22Rv1 (cell line): ENCODE measurements at regions not wholly inside any gene's neighbourhood (a gene's known extent, or its start where the extent isn't known, plus 50 kb on each side); places are given as distances from the start of the nearest gene placed in this dataset.

Source experiments
- CTCF ChIP-seq: fragments of 450-650 bp; IDR thresholded peaks from 2 replicates; pipeline ENCODE4 v1.5.1; 2017; ENCODE audit warnings: mild to moderate bottlenecking
- ZFX ChIP-seq: fragments of 450-650 bp; IDR thresholded peaks from 2 replicates; pipeline ENCODE4 v1.6.1; 2017; ENCODE audit warnings: antibody characterized with exemption, borderline replicate concordance

GRCh38 chr2:172376016-172376415 is 51.4 kb upstream of the ITGA6 start:
- TF ChIP-seq CTCF (no peak), ZFX (no peak)
